Endodermal cell (in vitro differentiated cells): ENCODE measurements at regions not wholly inside any gene's neighbourhood (a gene's known extent, or its start where the extent isn't known, plus 50 kb on each side); places are given as distances from the start of the nearest gene placed in this dataset.

Experiments used
- DNase-seq: peaks from one replicate; pipeline ENCODE4 v3.0.0-alpha.2; 2017
- H3K27ac ChIP-seq: 2 replicates; pipeline ENCODE4 v1.5.1; 2013; ENCODE audit warnings: mild to moderate bottlenecking, low read depth, low read length, moderate library complexity
- H3K27me3 ChIP-seq: 2 replicates; pipeline ENCODE4 v1.6.1; 2013; ENCODE audit warnings: mild to moderate bottlenecking, low read length, moderate library complexity; ENCODE audit not compliant: insufficient read depth, control insufficient read depth, poor library complexity, severe bottlenecking
- H3K36me3 ChIP-seq: 2 replicates; pipeline ENCODE4 v1.7.0; 2013; ENCODE audit warnings: mild to moderate bottlenecking, low read length, moderate library complexity; ENCODE audit not compliant: control insufficient read depth, insufficient read depth
- H3K4me1 ChIP-seq: one replicate; pipeline ENCODE4 v1.7.0; 2013; ENCODE audit warnings: low read length; ENCODE audit not compliant: control insufficient read depth, insufficient read depth
- H3K4me3 ChIP-seq: 2 replicates; pipeline ENCODE4 v1.5.1; 2013; ENCODE audit warnings: mild to moderate bottlenecking, low read length, moderate library complexity
- H3K9ac ChIP-seq: 2 replicates; pipeline ENCODE4 v1.6.1; 2013; ENCODE audit warnings: mild to moderate bottlenecking, low read length, moderate library complexity; ENCODE audit not compliant: poor library complexity, severe bottlenecking; ENCODE audit errors: extremely low read depth
- H3K9me3 ChIP-seq: 2 replicates; pipeline ENCODE4 v1.6.1; 2013; ENCODE audit warnings: mild to moderate bottlenecking, low read length, moderate library complexity; ENCODE audit not compliant: control insufficient read depth
- H3K27ac Mint-ChIP-seq: 2 replicates; pipeline ENCODE4 v1.8.0; 2020; ENCODE audit warnings: mixed read lengths
- H3K27me3 Mint-ChIP-seq: 2 replicates; pipeline ENCODE4 v1.8.0; 2021; ENCODE audit warnings: mild to moderate bottlenecking, mixed read lengths; ENCODE audit not compliant: insufficient read depth
- H3K36me3 Mint-ChIP-seq: 2 replicates; pipeline ENCODE4 v1.8.0; 2020; ENCODE audit warnings: low read depth, mixed read lengths
- H3K4me1 Mint-ChIP-seq: 2 replicates; pipeline ENCODE4 v1.8.0; 2020; ENCODE audit warnings: mixed read lengths
- H3K4me3 Mint-ChIP-seq: 2 replicates; pipeline ENCODE4 v1.8.0; 2020; ENCODE audit warnings: mild to moderate bottlenecking, moderate library complexity, mixed read lengths
- H3K9me3 Mint-ChIP-seq: 2 replicates; pipeline ENCODE4 v1.8.0; 2020; ENCODE audit warnings: mild to moderate bottlenecking, mixed read lengths
- CTCF ChIP-seq: fragments of 200-600 bp; sonication (generic); conservative IDR thresholded peaks from 2 replicates; pipeline ENCODE4 v1.5.0; 2021; ENCODE audit warnings: antibody characterized with exemption, mild to moderate bottlenecking
- WGBS, 2 experiments: methylation state at CpG; one replicate each; pipeline versions ENCODE4 v1.1.5 to v1.1.7; 2013; ENCODE audit warnings: missing lambda C conversion rate in 2 of 2, mixed read lengths in 1 of 2; ENCODE audit not compliant: insufficient coverage in 1 of 2, insufficient read length in 1 of 2; 5-methylcytosine and 5-hydroxymethylcytosine counted together

- Histone ChIP-seq H3K9me3 (no peaks in the 10 kb centered on the region), H3K4me1 (no peaks in the 10 kb centered on the region), H3K4me3 (no peak overlapping the region), H3K27me3 (no peaks in the 10 kb centered on the region), H3K27ac (no peak overlapping the region), H3K9ac (no peak overlapping the region), H3K36me3 (no peaks in the 10 kb centered on the region)
- WGBS, 2 experiments, result 82 to 91% methylated on average over 1 to 2 of the region's 2 CpGs
- H3K9me3 Mint-ChIP-seq, result no peaks in the 10 kb centered on the region
- no peak overlapping the region for H3K27ac Mint-ChIP-seq
- H3K36me3 Mint-ChIP-seq, result no peaks in the 10 kb centered on the region
- TF ChIP-seq CTCF, result no peak
- H3K27me3 Mint-ChIP-seq, result no peaks in the 10 kb centered on the region
- peaks cover 6% of the 10 kb centered on the region for H3K4me1 Mint-ChIP-seq
- no peak for DNase-seq
- no peak overlapping the region for H3K4me3 Mint-ChIP-seq
Observed at GRCh38 chr11:29022676-29023075, 914.5 kb downstream of the METTL15 start.

GRCh38 chr11:29019960-29020683, 911.9 kb downstream of the METTL15 start:
- whole genome bisulfite sequencing, 2 experiments, result 79 to 92% methylated on average over 2 to 3 of the region's 3 CpGs
- H3K27ac Mint-ChIP-seq, result no peak overlapping the region
- DNase-seq, result peak; percentile 63
- H3K9me3 Mint-ChIP-seq, result no peaks in the 10 kb centered on the region
- H3K9me3 ChIP-seq, result no peaks in the 10 kb centered on the region
- no peaks in the 10 kb centered on the region for H3K27me3 Mint-ChIP-seq
- no peak overlapping the region for H3K4me3 ChIP-seq
- H3K36me3 Mint-ChIP-seq, result no peaks in the 10 kb centered on the region
- peaks cover 6% of the 10 kb centered on the region for H3K4me1 Mint-ChIP-seq
- H3K27me3 ChIP-seq, result no peaks in the 10 kb centered on the region
- H3K27ac ChIP-seq, result no peak overlapping the region
- no peak overlapping the region for H3K4me3 Mint-ChIP-seq
- peak; percentile 82 for TF ChIP-seq CTCF
- no peaks in the 10 kb centered on the region for H3K4me1 ChIP-seq
- H3K9ac ChIP-seq, result no peak overlapping the region
- no peaks in the 10 kb centered on the region for H3K36me3 ChIP-seq

GRCh38 chr11:29018631-29019030, 910.4 kb downstream of the METTL15 start:
- Mint-ChIP-seq H3K4me3 (no peak overlapping the region), H3K9me3 (no peaks in the 10 kb centered on the region), H3K27me3 (no peaks in the 10 kb centered on the region), H3K4me1 (peaks cover 6% of the 10 kb centered on the region), H3K36me3 (no peaks in the 10 kb centered on the region), H3K27ac (no peak overlapping the region)
- Histone ChIP-seq H3K9ac (no peak overlapping the region), H3K36me3 (no peaks in the 10 kb centered on the region), H3K27me3 (no peaks in the 10 kb centered on the region), H3K4me1 (no peaks in the 10 kb centered on the region), H3K4me3 (no peak overlapping the region), H3K27ac (no peak overlapping the region), H3K9me3 (no peaks in the 10 kb centered on the region)
- 39 to 40% methylated on average over 1 to 2 of the region's 2 CpGs for WGBS, 2 experiments
- no peak for DNase-seq
- TF ChIP-seq CTCF, result no peak
